Chondrocyte (in vitro differentiated cells): ENCODE measurements at regions not wholly inside any gene's neighbourhood (a gene's known extent, or its start where the extent isn't known, plus 50 kb on each side); places are given as distances from the start of the nearest gene placed in this dataset.
"Not testable (repeated sequence)": the region's sequence is repeated elsewhere in the genome, so short reads cannot be mapped to it uniquely, and the experiment has no call there.

Experiments used
- DNase-seq: peaks from one replicate; pipeline ENCODE4 v3.0.0; 2021; ENCODE audit warnings: mixed read lengths, low spot score
- H3K27ac Mint-ChIP-seq: one replicate; pipeline ENCODE4 v1.8.0; 2021; ENCODE audit warnings: mild to moderate bottlenecking, moderate library complexity, mixed read lengths; ENCODE audit not compliant: unreplicated experiment
- H3K27me3 Mint-ChIP-seq: 2 replicates; pipeline ENCODE4 v1.8.0; 2021; ENCODE audit warnings: low read depth, mixed read lengths
- H3K36me3 Mint-ChIP-seq: 2 replicates; pipeline ENCODE4 v1.8.0; 2021; ENCODE audit warnings: low read depth, mixed read lengths
- H3K4me1 Mint-ChIP-seq: 2 replicates; pipeline ENCODE4 v1.8.0; 2021; ENCODE audit warnings: low read depth, mild to moderate bottlenecking, mixed read lengths
- H3K4me3 Mint-ChIP-seq: one replicate; pipeline ENCODE4 v1.8.0; 2021; ENCODE audit warnings: mild to moderate bottlenecking, moderate library complexity, mixed read lengths; ENCODE audit not compliant: unreplicated experiment
- H3K9me3 Mint-ChIP-seq: 2 replicates; pipeline ENCODE4 v1.8.0; 2021; ENCODE audit warnings: low read depth, mixed read lengths
- CTCF ChIP-seq: fragments of 200-600 bp; sonication (generic); IDR thresholded peaks from 2 replicates; pipeline ENCODE4 v1.5.0; 2021; ENCODE audit warnings: antibody characterized with exemption, mild to moderate bottlenecking, moderate library complexity

DNA sequence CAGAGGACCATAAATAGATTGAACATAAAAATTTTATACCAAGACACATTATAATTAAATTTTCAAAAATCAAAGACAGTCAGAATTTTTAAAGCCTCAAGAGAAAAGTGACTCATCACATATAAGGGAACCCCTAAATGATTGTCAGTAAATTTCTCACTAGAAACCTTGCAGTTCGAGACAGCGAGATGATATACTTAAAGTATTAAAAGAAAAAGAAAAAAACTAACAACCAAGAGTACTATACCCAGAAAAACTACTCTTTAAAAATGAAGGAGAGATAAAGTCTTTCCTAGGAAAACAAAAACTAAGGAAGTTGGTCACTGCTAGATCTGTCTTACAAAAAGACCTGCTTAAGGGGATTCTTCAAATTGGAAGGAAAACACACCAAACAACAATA is 251.4 kb upstream of the MSX2 start:
- no peak for DNase-seq
- Mint-ChIP-seq H3K27ac (no peak overlapping the region), H3K4me3 (no peak overlapping the region), H3K27me3 (peaks cover 7% of the 10 kb centered on the region), H3K9me3 (peaks cover 23% of the 10 kb centered on the region), H3K36me3 (no peaks in the 10 kb centered on the region), H3K4me1 (no peaks in the 10 kb centered on the region)
- no peak for TF ChIP-seq CTCF

- DNase-seq, H3K4me1 Mint-ChIP-seq, H3K27ac Mint-ChIP-seq, H3K27me3 Mint-ChIP-seq, H3K4me3 Mint-ChIP-seq, H3K36me3 Mint-ChIP-seq: not testable (repeated sequence)
- peaks cover 30% of the 10 kb centered on the region for H3K9me3 Mint-ChIP-seq
Measured at GRCh38 chr5:174476001-174476400, 248.4 kb upstream of the MSX2 start.

GRCh38 chr5:174479325-174479724 is 245.1 kb upstream of the MSX2 start:
- Mint-ChIP-seq H3K9me3 (peaks cover 29% of the 10 kb centered on the region), H3K27ac (no peak overlapping the region), H3K27me3 (peaks cover 12% of the 10 kb centered on the region), H3K4me3 (no peak overlapping the region), H3K4me1 (no peaks in the 10 kb centered on the region), H3K36me3 (peaks cover 5% of the 10 kb centered on the region)
- no peak for DNase-seq
- TF ChIP-seq CTCF = no peak

- Mint-ChIP-seq H3K4me3 (no peak overlapping the region), H3K27me3 (peaks cover 19% of the 10 kb centered on the region), H3K36me3 (peaks cover 8% of the 10 kb centered on the region), H3K9me3 (peaks cover 27% of the 10 kb centered on the region), H3K4me1 (no peaks in the 10 kb centered on the region), H3K27ac (no peak overlapping the region)
- DNase-seq = no peak
- no peak for TF ChIP-seq CTCF
Measured at GRCh38 chr5:174481737-174482136, 242.6 kb upstream of the MSX2 start.

GRCh38 chr5:174482607-174483024 is 241.8 kb upstream of the MSX2 start:
- H3K27me3 Mint-ChIP-seq = peaks cover 24% of the 10 kb centered on the region
- H3K9me3 Mint-ChIP-seq = peaks cover 27% of the 10 kb centered on the region
- H3K4me1 Mint-ChIP-seq = no peaks in the 10 kb centered on the region
- peaks cover 8% of the 10 kb centered on the region for H3K36me3 Mint-ChIP-seq
- no peak overlapping the region for H3K4me3 Mint-ChIP-seq
- no peak overlapping the region for H3K27ac Mint-ChIP-seq
- DNase-seq = no peak
- no peak for TF ChIP-seq CTCF

- Mint-ChIP-seq H3K27ac (no peak overlapping the region), H3K4me3 (no peak overlapping the region), H3K9me3 (peaks cover 25% of the 10 kb centered on the region), H3K36me3 (peaks cover 8% of the 10 kb centered on the region), H3K27me3 (peaks cover 24% of the 10 kb centered on the region), H3K4me1 (no peaks in the 10 kb centered on the region)
- DNase-seq = no peak
- no peak for TF ChIP-seq CTCF
Measured at GRCh38 chr5:174483411-174483810, 241.0 kb upstream of the MSX2 start.
